ENCODE measurements at regions not wholly inside any gene's neighbourhood (a gene's known extent, or its start where the extent isn't known, plus 50 kb on each side); places are given as distances from the start of the nearest gene placed in this dataset.
"Not testable (repeated sequence)": the region's sequence is repeated elsewhere in the genome, so short reads cannot be mapped to it uniquely, and the experiment has no call there.

DNA sequence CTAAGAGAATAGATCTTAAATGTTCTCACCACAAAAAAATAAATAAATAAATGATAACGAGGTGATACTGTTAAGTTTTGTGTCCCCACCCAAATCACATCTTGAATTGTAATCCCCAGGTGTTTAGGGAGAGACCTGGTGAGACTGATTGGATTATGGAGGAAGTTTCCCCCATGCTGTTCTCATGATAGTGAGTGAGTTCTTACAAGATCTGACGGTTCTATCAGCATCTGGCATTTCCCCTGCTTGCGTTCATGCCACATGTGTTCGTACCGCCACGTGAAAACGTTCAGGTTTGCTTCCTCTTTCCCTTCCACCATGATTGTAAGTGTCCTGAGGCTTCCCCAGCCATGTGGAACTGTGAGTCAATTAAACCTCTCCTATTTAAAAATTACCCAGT, 1514.8 kb upstream of the TENM4 start:
- no peak for DNase-seq (ENCODE audit: low read depth)

DNA sequence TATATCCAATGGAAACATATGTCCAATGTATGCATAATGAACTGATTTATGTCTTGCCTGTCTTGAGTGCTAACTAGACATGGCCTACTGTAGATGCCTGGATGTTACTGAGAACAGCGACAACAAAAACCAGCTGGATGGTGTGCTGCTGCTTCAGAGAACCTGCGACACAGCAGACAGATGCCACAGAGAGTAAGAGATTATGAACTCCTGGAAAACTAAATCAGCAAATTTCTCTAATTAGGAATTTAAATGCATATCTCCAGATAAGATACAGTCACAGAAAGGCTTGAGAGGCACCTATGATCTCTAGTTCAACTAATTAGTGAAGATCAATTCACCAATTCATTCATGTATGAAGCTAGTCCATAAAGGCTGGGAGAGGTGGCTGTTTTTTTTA, 1508.0 kb upstream of the TENM4 start:
- DNase-seq (ENCODE audit: low read depth) = no peak

DNA sequence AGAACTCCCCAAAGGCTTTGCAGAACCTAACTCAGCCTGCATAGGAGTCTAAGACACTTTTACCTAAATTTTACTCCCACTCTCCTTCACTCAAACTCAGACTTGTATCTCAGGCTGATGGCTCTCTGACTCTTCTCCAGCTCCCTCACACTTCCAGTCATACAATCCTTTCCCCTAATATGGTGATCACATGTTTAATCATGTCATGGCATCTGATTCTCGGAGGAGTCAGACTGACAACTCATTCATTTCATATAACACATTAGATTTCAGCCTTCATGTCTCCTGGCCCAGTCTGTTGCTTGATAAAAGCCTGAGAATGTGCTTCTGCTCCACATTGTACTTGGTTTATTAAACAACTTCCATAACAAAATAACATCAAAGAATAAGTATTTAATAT, 1503.9 kb upstream of the TENM4 start:
- DNase-seq (ENCODE audit: low read depth) = no peak

DNA sequence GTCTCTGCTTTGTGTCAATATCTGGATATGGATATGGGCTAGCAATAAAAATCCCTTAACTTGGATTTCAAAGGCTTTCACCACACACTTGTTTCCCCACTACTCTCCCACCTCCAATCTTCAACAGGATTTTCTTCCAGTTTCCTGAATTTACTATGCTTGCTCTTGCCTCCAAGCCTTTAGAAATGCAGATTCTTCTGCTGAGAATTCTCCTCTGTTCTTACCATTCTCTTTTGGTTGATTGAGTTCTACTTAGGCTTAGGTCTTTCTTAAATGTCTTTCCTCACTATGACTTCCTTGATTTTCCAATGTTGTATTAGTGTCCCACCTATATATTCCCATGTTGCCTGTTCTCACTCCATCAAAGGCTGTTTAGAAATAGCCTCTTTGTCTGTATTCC, 1502.4 kb upstream of the TENM4 start:
- no peak for DNase-seq (ENCODE audit: low read depth)

DNA sequence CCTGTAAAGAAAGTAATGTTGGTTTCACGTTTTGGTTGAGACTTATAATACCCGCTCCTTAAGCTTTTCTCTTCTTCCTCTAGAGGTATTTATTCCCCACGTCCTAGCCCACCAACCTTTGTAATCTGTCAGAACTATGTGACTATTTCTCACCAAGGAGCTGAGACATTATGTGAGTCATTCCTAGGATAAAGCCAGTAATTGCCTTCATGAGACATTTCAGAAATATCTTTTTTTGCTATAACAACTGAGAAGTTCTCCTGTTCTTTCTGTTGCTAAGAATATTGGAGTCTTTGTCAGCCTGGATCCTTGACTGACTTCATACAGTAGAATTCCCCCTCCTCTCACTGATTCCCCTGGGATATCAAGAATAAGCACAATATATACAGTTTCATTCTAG, 1497.0 kb upstream of the TENM4 start:
- DNase-seq (ENCODE audit: low read depth) = no peak

DNA sequence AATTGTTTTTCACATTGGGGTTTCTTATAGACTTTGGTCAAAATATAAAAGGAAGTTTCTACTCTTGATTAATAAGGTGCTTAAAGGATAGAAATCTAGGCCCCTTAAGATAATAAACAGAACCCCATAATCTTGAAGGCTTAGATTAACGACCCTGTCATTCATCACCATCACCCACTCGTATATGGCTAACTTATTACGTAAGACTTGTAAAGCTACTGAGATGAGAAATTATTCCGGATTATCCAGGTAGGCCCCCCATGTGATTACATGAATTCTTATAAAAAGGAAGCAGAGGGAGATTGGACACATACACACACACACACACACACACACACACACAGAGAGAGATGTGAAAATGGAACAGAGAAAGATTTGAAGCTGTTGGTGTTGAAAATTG, 1489.2 kb upstream of the TENM4 start:
- DNase-seq (ENCODE audit: low read depth) = no peak

DNA sequence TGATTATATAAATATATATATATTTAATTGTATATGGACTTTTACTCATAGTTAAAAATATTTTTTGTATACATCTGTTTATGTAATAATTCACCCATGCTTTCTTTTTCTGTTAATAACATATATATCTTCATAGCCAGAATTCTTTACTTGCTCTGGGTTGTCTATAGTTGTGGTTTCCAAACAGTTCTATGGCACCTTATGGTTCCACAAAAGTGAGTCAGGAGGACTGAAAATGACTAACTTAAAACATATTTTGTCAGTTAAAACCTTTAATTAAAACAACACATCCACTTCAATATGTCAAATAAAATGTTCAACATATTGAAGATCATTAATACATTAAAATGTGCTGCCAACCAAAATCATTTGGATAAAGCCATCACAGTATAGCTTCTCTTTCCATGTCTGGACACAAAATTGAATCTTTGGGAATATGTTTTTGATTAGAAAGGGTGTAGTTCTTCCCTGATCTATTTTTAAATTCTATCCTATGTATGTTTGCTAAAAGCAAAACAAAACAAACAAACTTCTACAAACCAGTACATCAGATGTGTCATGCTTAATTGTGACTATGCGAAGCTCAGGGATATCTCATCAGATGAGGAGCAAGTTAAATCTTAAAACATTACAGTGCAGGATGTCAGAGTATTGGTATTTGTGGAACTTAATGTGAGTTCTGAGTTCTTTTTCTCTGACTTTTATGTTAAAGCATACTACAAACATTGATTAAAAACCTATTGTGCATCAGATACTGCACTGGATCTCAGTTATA, 1488.4 kb upstream of the TENM4 start:
- peak; percentile 58 for DNase-seq (ENCODE audit: low read depth)

DNA sequence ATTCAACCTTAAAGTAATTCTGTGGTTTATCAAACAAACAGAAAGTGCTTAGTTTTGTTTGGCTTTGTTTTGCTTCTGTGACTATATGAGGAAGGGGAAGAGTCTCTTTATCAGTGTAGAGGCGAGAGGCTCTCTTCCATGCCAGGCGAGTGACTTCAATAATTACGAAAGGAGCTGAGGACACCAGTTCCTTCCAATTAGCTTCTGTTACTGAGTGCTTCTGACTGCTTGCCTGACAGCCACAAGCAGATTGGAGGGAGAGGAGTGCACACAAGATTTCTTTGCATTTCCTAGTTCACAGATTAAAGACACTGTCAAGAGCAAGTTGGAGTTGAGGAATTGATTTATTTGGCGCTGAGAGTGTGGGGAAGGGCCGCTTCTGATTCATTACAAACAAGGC, 1484.5 kb upstream of the TENM4 start:
- no peak for DNase-seq (ENCODE audit: low read depth)

DNA sequence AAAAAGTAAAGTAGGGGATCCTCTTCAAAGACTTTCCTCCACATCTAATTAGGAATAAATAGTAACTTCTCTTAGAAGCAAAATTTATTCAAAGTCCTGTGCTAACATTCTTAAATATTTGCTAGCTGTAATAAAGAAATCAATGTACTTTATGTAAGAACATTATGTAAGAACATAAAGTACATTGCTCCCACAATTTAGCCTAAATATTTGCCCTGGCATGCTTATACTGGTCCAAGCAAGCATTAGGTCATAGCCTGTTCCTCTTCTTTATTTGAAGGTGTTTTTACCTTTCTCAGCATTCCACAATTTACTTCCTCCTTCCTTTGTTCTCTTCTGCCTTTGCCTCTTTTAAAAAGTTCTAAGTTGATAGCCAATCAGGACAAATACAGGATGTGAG, 1480.5 kb upstream of the TENM4 start:
- DNase-seq (ENCODE audit: low read depth) = not testable (repeated sequence)

DNA sequence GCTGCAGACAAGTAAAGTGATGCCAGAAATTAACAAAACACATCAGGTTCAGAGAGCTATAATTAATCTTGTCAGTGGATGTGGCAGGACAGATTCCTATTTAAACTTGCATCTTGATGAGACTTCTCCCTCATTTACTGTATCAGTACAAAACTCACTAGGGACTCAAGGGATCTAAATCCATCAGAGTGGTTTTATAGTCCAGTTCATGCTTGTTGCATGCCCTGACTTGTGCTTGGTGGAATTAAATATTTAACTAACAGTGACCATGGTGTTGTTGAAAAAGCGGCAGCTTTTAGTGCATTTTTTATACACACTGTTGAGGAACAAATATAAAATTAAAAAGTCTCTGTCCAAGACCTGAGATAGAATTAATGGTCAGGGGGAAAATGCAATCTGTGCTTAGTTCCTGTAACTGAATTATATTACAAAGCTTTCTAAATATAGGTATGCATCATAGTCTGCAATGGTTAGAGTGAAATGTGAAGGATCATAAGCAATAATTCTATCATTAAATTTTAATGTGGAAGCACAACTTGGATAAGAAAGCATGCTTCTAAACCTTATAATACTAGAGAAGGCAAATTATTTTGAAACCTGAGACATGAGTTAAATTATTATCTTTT, 1475.5 kb upstream of the TENM4 start:
- DNase-seq (ENCODE audit: low read depth) = no peak

DNA sequence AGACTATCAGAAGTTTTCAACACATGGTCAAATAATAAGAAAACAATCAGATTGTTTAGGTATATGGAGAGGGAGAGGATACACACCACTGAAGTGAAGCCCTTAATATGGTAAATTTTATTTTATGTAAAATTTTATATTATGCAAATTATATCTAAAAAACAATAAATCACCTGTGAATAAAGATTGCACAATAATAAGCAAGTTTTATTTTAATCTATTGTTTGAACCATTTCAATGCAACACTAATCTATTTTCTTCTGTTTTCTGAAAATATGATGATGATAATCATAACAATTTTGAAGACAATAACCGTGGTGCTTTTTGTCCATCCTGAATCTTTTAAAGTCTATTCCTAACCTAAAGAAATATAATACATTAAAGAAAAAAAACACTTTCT, 1473.5 kb upstream of the TENM4 start:
- no peak for DNase-seq (ENCODE audit: low read depth)

DNA sequence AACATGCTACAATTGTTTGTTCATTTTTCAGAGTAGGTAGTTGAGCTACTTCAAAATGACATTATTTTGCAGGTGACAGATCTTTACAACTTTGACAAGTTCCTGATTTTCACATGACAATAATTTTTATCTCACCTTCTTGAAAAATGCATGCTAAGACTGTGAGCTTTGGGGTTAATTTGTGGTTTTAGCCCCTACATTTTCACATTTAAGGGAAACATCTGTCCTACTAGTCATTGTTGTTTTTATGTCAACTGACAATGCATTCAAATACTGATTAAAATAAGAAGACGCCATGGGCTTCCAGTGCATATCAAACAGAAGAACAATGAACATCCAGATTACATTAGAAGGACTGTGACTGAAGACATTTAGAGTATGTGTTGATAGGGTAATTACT, 1470.8 kb upstream of the TENM4 start:
- no peak for DNase-seq (ENCODE audit: low read depth)

DNA sequence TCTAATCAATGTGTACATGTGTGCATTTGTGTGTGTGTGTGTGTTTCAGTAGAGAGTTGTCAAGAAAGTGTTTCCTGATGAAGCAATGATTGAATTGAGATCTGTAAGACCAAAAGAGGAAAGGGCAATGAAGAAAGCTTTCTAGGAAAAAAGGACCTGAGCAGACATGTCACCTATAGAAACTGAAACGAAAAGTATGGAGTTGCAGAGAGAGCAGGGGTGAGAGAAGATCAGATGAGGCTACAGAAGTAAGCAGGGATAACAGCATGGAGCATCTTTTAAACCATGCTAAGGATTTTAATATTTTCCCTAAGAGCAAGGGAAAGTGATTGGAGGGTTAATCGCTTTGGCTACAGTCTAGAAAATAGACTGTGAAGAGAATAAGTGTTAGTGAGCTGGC, 1459.4 kb upstream of the TENM4 start:
- no peak for DNase-seq (ENCODE audit: low read depth)

DNA sequence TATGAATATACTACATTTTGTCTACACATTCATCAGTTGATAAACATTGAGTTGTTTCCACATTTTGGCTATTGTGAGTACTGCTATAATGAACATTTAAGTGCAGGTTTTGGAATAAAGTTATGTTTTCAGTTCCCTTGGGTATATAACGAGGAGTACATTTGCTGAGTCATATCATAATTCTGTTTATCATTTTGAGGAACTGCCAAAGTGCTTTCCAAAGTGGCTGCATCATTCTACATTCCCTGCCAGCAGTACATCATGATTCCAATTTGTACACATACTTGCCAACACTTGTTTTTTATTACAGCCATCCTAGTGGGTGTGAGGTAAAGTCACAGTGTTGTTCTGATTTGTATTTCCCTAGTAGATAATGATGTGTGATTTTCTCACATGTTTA, 1458.6 kb upstream of the TENM4 start:
- peak; percentile 85 for DNase-seq (ENCODE audit: low read depth)

DNA sequence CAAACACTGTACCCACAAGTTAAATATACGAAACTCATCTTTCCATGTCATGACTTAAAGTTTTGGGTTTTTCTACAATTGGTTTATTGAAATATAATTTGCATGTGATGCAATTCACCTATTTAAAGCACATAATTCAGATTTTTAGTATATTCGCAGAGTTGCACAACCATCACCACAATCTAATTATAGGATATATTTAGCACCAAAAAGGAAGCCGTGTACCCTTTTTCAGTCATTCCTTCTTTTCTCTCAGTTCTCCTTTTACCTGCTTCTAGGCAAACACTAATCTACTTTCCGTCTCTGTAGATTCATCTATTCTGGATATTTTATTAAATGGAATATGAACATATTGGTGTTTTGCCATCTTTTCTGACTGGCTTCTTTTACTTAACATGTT, 1458.1 kb upstream of the TENM4 start:
- DNase-seq (ENCODE audit: low read depth) = peak; percentile 36

DNA sequence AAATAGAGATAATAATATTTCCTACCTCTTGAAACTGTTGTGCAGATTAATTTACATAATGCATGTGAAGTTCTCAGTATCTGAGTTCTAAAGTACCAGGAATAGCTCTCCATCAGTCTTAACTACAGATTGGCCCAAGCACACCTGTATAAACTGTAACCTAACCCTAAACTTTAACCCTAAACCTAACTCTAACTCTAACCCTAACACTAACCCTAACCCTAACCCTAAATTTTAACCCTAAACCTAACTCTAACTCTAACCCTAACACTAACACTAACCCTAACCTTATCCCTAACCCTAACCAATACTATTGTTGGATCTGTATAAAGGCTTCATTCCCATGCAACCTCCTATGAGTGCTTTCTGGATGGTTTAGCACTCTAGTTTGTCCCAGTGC, 1445.9 kb upstream of the TENM4 start:
- DNase-seq (ENCODE audit: low read depth) = no peak

DNA sequence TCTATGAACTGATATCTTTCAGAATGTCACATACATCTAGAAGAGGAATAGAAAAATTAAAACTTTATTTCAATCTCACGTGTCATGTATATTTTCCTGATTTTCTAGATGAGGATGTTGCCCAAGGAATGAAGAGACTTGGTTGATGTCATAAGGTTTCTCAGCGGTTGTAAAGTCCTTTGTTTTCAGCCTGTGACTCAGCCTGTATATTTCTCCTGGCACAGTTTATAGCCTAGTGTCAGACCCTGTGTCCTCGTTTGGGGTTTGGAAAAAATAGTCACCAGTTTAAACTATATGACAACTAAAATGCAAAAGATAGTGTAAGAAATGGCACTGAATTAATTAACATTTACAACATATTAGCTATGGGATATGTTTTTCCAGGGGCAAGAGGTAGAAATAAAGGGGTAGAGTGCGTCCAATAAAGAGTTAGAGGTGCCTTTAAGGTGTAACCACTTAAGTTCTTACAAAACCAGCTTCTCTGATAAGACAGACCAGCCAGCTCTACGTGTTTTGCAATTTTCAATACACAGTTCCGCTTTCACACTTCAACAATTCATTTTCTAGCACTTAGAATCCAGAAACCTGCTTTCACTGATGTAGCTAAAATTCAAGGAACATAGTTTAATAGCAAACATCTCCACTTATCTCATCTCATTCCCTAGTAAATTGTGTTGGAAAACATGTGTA, 1432.6 kb upstream of the TENM4 start:
- no peak for DNase-seq (ENCODE audit: low read depth)

DNA sequence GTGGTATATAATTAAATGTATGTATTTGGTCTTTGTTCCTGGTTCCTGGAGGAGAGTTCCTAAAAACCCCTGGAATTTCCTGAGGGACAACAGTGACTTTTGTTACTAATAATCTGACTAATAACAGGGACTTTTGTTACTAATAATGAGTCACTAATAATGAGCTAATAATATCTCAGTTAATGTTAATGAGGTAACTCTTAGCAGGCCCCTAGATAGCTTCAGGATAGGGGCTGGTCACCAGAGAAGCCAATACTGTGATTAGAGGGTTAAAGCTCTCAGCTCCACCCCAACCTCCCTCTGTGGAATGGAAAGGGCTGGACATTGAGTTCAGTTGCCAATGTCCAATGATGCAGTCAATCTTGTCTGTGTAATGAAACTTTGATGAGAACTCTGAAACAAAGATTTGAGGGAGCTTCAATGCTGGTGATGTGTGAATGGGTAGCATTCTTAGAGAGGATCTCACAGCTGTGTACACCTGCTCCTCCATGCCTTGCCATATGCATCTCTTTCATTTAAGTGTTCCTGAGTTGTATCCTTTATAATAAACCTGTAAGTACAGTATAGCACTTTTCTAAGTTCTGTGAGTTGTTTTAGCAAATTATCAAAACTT, 1431.4 kb upstream of the TENM4 start:
- DNase-seq (ENCODE audit: low read depth) = no peak

DNA sequence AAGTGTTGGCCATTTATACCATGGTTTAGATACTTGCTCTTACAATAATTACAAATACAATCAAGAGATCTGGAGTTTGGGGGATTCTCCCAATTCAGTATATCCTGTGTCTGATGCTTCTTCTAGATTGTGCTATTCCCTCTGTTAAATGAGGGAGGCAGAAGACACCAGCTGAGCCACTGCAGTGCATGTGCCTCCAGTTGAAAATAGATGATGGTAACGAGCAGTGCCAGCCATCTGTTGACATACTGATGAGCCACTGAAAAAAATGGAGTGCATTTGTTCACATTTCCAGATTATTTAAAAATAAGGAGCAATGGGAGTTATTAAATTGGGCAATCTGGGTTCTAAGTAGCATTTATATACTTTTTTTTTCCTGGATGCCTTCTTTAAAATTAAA, 1428.0 kb upstream of the TENM4 start:
- DNase-seq (ENCODE audit: low read depth) = no peak

DNA sequence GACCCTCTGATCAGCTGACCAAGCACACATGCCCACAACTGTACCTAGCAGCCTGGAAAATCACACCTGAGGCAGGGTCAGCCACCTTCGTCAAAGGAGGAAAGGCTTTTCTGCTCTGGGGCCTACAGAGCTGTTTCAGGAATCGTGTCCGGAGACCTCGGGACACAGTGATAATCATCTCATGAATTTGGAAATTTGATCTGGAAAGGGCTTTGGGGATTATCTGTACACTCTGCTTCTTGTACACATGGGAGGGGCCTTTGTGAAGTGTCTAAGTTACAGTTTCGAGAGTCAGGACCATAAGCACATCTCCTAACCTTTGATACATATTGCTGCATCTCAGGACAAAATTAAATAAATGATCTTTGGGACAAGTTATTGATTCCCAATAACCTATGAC, 1421.2 kb upstream of the TENM4 start:
- no peak for DNase-seq (ENCODE audit: low read depth)

DNA sequence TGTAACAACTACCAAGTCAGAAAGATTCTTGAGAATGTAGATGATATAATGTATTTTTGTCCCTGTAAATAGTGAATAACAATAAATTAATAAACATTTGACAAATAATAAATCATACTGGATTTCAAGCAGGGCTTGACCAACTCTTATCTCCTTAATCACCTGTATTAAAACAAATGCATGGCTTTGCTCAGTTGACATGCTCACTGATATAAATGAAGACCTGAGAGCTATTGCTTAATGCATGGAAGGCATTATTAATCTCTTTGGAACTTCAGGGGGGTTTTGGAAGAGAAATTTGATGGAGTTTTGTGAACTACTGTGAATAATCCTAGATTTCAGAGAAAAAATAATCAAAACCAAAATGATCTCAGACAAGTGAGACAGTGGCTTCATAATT, 1420.4 kb upstream of the TENM4 start:
- no peak for DNase-seq (ENCODE audit: low read depth)

DNA sequence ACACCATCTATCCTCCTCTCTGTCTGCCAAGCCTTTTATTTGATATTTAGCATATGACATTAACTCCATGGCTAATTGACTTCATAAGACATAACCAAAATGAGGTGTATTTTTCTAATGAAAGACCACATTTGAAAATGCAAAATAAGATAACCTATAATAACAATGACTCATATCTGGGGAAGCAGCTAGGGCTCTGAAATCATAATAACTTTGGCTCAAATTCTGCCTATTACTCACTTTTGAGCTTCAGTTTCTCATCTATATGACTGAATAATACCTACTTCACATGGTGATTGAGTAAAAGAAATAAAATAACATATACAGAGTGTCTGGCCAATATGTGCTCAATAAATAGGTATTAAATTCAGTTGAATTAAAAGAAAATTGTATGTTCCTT, 1419.8 kb upstream of the TENM4 start:
- DNase-seq (ENCODE audit: low read depth) = no peak

DNA sequence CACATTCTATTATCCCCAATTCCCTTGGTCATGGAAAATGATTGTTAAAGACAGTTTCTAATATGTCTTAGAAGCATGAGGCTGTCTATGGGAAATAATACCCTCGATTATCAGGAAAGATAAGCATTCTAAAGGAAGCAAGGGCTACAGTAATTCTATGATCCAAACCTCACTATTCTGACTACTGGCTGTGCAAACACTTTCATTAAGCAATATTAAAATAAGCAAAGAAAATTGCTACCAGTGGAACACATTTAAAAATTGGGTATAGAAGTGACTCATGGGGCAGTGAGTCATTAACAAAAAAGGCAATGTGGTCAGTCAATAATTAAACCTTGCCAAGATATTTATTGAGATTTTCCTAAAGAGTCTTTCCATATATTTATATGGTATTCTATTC, 1415.2 kb upstream of the TENM4 start:
- DNase-seq (ENCODE audit: low read depth) = peak; percentile 37
